KMS-11 (cell line): ENCODE measurements at regions not wholly inside any gene's neighbourhood (a gene's known extent, or its start where the extent isn't known, plus 50 kb on each side); places are given as distances from the start of the nearest gene placed in this dataset.

ENCODE experiments used
- H2AFZ ChIP-seq: fragments of 200-600 bp; sonication (generic); 2 replicates; pipeline ENCODE4 v1.6.1; 2016; ENCODE audit warnings: antibody characterized with exemption, mixed run types, low read depth
- H3K27ac ChIP-seq: fragments of 200-600 bp; sonication (generic); 2 replicates; pipeline ENCODE4 v1.6.1; 2016; ENCODE audit warnings: mild to moderate bottlenecking, mixed run types
- H3K27me3 ChIP-seq: fragments of 200-600 bp; sonication (generic); 2 replicates; pipeline ENCODE4 v1.6.1; 2017; ENCODE audit warnings: mild to moderate bottlenecking, low read depth, mixed run types, moderate library complexity; ENCODE audit not compliant: insufficient read depth
- H3K36me3 ChIP-seq: fragments of 200-600 bp; sonication (generic); 2 replicates; pipeline ENCODE4 v1.6.1; 2017; ENCODE audit warnings: mild to moderate bottlenecking, mixed run types; ENCODE audit not compliant: insufficient read depth
- H3K4me1 ChIP-seq: fragments of 200-600 bp; sonication (generic); 2 replicates; pipeline ENCODE4 v1.6.1; 2016; ENCODE audit warnings: mild to moderate bottlenecking, low read depth, mixed run types; ENCODE audit not compliant: poor library complexity, severe bottlenecking
- H3K4me2 ChIP-seq: fragments of 200-600 bp; sonication (generic); 2 replicates; pipeline ENCODE4 v1.7.0; 2016; ENCODE audit warnings: mild to moderate bottlenecking, mixed run types
- H3K4me3 ChIP-seq: fragments of 200-600 bp; sonication (generic); IDR thresholded peaks from 2 replicates; pipeline ENCODE4 v1.6.1; 2017; ENCODE audit warnings: low read depth, low read length, mixed read lengths; ENCODE audit not compliant: insufficient read depth
- H3K79me2 ChIP-seq: fragments of 200-600 bp; sonication (generic); 2 replicates; pipeline ENCODE4 v1.6.1; 2016; ENCODE audit warnings: low read depth, mixed run types; ENCODE audit not compliant: insufficient read depth
- H3K9ac ChIP-seq: fragments of 200-600 bp; sonication (generic); 2 replicates; pipeline ENCODE4 v1.6.1; 2016; ENCODE audit warnings: mild to moderate bottlenecking, mixed run types
- H4K20me1 ChIP-seq: fragments of 200-600 bp; sonication (generic); 2 replicates; pipeline ENCODE4 v1.6.1; 2016; ENCODE audit warnings: mild to moderate bottlenecking, mixed run types; ENCODE audit not compliant: insufficient read depth
- TF ChIP-seq, protein P1 (sequence below): fragments of 200-600 bp; sonication (generic); conservative IDR thresholded peaks from 2 replicates; pipeline ENCODE4 v1.6.1; 2017; ENCODE audit warnings: low read depth, mild to moderate bottlenecking, antibody characterized with exemption, low read length, moderate library complexity, mixed read lengths

DNA sequence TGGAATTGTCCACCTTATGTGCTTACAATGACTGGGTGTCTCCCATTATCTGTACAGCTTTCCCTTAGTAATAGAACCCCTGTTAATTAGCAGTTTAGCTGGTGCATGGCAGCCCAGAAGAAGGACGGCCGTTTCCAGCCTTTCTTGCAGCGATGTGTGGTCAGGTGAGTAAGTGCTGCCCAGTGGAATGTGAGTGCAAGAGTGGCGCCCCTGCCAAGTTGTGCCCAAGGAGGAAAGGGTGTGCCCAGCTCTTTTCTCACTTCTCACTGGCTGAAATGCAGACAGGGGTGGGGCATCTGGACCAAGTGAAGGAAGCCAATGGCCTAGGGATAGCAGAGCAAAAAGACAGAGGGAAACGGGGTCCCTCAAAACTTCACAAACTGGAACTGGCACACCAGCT is 296.8 kb downstream of the PREX1 start:
- Histone ChIP-seq H3K4me1 (no peaks in the 10 kb centered on the region), H3K4me2 (no peak overlapping the region), H3K9ac (no peak overlapping the region), H2AFZ (no peak overlapping the region), H3K27ac (no peak overlapping the region), H3K27me3 (peaks cover 36% of the 10 kb centered on the region), H3K79me2 (no peaks in the 10 kb centered on the region), H3K4me3 (no peak overlapping the region), H3K36me3 (no peaks in the 10 kb centered on the region), H4K20me1 (no peaks in the 10 kb centered on the region)
- TF ChIP-seq, protein P1, sequence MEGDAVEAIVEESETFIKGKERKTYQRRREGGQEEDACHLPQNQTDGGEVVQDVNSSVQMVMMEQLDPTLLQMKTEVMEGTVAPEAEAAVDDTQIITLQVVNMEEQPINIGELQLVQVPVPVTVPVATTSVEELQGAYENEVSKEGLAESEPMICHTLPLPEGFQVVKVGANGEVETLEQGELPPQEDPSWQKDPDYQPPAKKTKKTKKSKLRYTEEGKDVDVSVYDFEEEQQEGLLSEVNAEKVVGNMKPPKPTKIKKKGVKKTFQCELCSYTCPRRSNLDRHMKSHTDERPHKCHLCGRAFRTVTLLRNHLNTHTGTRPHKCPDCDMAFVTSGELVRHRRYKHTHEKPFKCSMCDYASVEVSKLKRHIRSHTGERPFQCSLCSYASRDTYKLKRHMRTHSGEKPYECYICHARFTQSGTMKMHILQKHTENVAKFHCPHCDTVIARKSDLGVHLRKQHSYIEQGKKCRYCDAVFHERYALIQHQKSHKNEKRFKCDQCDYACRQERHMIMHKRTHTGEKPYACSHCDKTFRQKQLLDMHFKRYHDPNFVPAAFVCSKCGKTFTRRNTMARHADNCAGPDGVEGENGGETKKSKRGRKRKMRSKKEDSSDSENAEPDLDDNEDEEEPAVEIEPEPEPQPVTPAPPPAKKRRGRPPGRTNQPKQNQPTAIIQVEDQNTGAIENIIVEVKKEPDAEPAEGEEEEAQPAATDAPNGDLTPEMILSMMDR, result no peak

DNA sequence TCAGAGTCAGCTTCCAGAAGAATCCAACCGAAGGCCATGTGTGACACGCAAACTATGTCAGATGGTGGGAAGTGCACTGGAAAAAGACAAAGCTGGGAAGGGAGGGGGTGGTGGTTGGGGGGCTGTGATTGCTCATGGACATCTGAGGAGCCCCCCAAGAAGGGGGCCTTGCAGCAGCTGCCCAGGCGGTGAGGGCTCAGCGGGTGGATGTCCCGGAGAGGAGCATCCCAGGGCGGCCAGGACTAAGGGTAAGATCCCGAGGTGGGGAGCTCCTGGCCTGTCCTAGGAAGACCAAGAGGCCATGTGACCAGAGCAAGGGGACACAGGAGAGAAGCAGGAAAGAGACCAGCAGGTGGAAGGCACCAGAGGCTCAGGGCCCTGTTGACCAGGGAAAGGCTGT is 299.5 kb downstream of the PREX1 start:
- Histone ChIP-seq H3K9ac (no peak overlapping the region), H3K79me2 (no peaks in the 10 kb centered on the region), H3K27ac (no peak overlapping the region), H3K36me3 (no peaks in the 10 kb centered on the region), H3K4me2 (no peak overlapping the region), H3K4me3 (no peak overlapping the region), H2AFZ (no peak overlapping the region), H3K27me3 (peaks cover 27% of the 10 kb centered on the region), H4K20me1 (no peaks in the 10 kb centered on the region), H3K4me1 (no peaks in the 10 kb centered on the region)
- TF ChIP-seq, protein P1, result no peak

DNA sequence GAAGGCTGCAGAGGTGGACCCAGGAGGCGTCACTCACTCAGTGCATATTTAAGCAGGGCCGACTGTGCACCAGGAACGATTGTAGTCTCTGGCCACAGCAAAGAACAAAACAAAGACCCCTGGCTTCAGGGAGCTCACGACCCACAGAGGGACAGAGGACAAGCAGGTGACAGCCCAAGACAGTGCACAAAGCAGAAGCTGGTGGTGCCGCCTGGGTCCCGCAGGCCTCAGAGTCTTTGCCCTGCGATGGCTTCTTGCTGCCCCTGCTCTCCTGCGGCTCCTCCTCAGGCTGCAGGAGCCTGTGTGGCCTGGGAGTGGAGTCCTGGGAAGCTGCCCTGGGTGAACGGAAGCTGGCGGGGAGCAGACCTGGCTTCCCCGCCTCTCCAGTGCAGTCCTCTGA is 300.0 kb downstream of the PREX1 start:
- no peak overlapping the region for H3K27ac ChIP-seq
- no peaks in the 10 kb centered on the region for H3K79me2 ChIP-seq
- H4K20me1 ChIP-seq, result no peaks in the 10 kb centered on the region
- TF ChIP-seq, protein P1, result no peak
- H3K9ac ChIP-seq, result no peak overlapping the region
- H3K4me2 ChIP-seq, result no peak overlapping the region
- no peak overlapping the region for H3K4me3 ChIP-seq
- peaks cover 22% of the 10 kb centered on the region for H3K27me3 ChIP-seq
- no peak overlapping the region for H2AFZ ChIP-seq
- H3K4me1 ChIP-seq, result no peaks in the 10 kb centered on the region
- H3K36me3 ChIP-seq, result no peaks in the 10 kb centered on the region

DNA sequence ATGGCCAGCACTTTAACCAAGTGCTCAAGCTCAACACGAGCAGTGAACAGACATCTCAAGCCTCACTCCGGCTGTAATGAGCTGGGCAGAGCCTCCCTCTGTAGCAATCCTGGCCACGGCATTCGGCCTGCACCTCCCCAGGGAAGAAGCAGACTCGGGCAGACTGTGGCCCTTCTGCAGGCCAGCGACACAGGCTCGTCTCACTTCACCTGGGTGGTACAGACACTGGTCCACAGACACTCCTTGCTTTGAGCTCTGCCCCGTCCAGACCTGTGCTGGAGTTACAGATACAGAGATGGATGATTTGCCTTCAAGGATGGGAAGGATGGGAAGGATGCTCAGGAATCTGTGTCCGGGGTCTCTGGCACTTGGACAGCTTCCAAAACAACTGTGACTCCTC is 300.9 kb downstream of the PREX1 start:
- Histone ChIP-seq H3K27me3 (peaks cover 19% of the 10 kb centered on the region), H3K4me3 (no peak overlapping the region), H4K20me1 (no peaks in the 10 kb centered on the region), H3K36me3 (no peaks in the 10 kb centered on the region), H3K27ac (no peak overlapping the region), H3K79me2 (no peaks in the 10 kb centered on the region), H3K9ac (no peak overlapping the region), H2AFZ (no peak overlapping the region), H3K4me2 (no peak overlapping the region), H3K4me1 (no peaks in the 10 kb centered on the region)
- TF ChIP-seq, protein P1, result no peak
